Retinal pigment epithelial cell (primary cell): ENCODE measurements at regions not wholly inside any gene's neighbourhood (a gene's known extent, or its start where the extent isn't known, plus 50 kb on each side); places are given as distances from the start of the nearest gene placed in this dataset.

Experiments used
- DNase-seq: peaks from one replicate; pipeline ENCODE4 v3.0.0-alpha.2; 2010; ENCODE audit warnings: low read depth
- H3K4me3 ChIP-seq: 2 replicates; pipeline ENCODE4 v1.5.1; 2011; ENCODE audit warnings: mild to moderate bottlenecking, low read length, control low read depth, moderate library complexity
- CTCF ChIP-seq: conservative IDR thresholded peaks from 2 replicates; pipeline ENCODE4 v1.5.1; 2011; ENCODE audit warnings: low read depth, low read length, control low read depth, inconsistent platforms

GRCh38 chr3:102112704-102113230, 263.5 kb downstream of the NFKBIZ start:
- H3K4me3 ChIP-seq: no peak overlapping the region
- no peak for TF ChIP-seq CTCF

DNA sequence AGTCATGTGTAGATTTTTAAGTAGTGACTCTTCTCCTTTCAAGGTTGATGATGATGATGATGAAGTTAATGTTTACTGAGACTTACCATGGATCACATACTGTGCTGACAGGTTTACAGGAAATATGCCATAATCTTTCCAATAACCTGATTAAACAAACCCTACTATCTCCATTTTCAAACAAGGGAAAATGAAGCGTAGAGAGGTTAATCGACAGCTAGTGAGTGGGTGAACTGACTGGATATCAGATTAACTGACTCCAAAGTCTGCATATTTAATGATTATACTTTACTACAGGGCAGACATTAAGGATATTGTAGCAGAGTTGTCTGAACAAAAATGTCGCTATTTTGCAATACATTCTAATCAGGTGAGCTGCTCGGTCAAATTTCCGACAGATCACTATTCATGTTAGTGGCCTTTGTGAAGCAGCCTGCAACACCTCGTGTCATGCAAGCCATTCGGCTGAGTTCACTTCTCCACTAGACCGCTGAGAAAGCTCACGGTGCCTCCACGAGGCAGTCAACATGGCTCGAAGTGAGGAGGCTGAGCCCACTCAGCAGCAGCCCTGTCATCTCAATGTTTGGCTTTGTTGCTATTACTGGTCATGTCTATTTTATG, 264.2 kb downstream of the NFKBIZ start:
- no peak for DNase-seq
- H3K4me3 ChIP-seq: no peak overlapping the region
- no peak for TF ChIP-seq CTCF

More at GRCh38 chr3:102112704-102113230, 263.5 kb downstream of the NFKBIZ start:
- DNase-seq: no peak

DNA sequence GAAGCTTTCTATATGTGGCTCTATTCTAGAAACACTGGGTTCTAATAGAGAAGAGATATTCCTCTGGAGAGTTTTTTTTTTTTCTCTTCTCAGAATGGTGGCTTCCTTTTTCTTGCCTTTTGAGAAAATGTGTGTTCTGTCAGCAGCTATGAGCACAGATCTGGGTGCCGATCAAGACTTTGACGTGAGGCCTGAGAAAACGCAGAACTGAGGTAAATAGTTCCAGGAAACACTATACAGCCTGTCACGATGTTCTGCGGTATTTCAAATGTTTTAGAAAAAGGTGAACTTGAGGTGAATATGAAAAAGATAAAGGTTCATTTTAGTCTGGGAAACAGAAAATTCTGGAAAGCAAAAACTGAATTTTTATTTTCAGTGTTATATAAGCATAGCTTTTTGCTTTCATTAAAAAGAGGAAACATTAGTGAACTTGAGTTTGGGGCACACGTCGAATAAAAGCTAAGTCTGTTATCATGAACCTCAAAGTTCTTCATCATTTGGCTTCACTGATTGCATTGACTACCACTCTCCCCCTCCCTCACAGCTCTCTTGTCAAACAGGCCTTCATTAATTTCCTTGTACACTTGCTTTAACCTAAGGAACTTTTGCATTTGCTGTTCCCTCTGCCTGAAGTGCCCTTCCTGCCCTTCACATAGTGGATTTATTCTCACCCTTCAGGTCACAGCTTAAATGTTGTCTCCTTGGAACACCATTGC, 265.1 kb downstream of the NFKBIZ start:
- H3K4me3 ChIP-seq: no peak overlapping the region
- no peak for DNase-seq
- no peak for TF ChIP-seq CTCF

DNA sequence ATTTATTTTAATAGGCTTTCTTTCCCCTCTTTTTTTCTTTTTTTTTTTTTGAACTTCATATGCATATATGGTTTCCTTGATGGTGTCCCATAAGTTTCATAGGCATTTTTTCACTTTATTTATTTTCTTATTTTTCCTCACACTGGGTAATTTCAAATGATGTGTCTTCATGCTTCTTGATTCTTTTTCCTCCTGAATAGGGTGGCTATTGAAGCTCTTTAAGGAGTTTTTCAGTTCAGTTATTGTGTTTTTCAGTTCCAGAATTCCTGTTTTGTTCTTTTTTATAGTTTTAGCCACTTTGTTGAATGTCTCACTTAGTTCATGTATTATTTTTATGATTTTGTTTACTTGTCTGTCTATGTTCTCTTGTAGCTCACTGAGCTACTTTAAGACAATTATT, 273.2 kb downstream of the NFKBIZ start:
- DNase-seq: no peak
- TF ChIP-seq CTCF: no peak
- no peak overlapping the region for H3K4me3 ChIP-seq

DNA sequence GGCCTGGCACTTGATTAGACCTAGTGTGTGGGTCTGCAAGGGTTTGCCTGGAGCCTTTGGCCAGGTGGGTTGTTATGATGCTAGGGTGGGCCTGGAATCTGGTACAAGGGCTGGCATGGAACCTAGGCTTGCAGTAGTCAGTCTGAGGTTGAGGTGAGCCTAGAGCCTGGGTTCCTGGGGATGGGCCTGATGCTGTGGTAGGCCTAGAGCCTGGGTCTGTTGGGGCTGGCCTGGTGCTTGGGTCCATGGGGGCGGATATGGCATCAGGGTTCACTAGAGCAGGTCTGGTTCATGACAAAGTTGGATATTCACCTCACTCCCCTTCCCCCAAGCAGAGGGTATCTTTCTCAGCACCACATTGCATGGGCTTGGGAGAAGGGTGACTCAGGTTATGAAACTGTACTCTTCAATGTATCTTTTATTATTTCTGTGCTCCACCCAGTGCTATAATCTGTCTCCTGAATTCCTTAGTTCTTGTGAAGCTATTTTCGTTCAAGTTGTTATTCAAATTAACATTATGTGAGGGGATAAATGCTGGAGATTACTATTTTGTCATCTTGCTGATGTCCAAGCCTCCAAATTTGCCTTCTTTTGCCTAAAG, 274.4 kb downstream of the NFKBIZ start:
- TF ChIP-seq CTCF: no peak
- H3K4me3 ChIP-seq: no peak overlapping the region
- no peak for DNase-seq

DNA sequence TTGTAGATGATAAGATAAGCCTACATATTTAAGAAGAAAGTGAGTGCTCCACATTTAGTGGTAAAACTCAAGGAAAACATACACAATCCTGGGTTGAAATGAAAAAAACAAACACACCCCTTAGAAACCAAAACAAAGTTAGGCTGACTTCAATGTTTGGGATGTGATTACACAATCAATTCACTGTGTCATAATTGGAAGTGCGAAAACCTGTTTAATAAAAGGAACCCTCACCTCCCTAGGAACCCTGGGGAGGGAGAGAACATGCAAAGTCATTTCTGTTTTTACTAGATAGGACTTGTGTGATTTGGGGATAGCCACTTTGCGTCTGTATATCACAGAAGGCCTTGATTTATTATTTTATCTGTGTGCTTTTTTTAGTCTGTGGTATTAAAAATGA, 275.0 kb downstream of the NFKBIZ start:
- no peak overlapping the region for H3K4me3 ChIP-seq
- no peak for TF ChIP-seq CTCF
- DNase-seq: no peak
